Upper lobe of right lung (tissue), 1 donor: ENCODE measurements at regions not wholly inside any gene's neighbourhood (a gene's known extent, or its start where the extent isn't known, plus 50 kb on each side); places are given as distances from the start of the nearest gene placed in this dataset.
"Not testable (repeated sequence)": the region's sequence is repeated elsewhere in the genome, so short reads cannot be mapped to it uniquely, and the experiment has no call there.

Experiments
- ATAC-seq: fragments of 200-7000 bp; cut with Tn5 transposase; one replicate; pipeline ENCODE4 v1.9.1; 2020; ENCODE audit warnings: mild to moderate bottlenecking, moderate library complexity
- DNase-seq: peaks from one replicate; pipeline ENCODE4 v3.0.0-alpha.2; 2020
- H3K27ac ChIP-seq: fragments of 200-600 bp; one replicate; pipeline ENCODE4 v1.8.0; 2022
- H3K27me3 ChIP-seq: fragments of 200-600 bp; one replicate; pipeline ENCODE4 v1.8.0; 2022; ENCODE audit warnings: mild to moderate bottlenecking
- H3K36me3 ChIP-seq: fragments of 200-600 bp; one replicate; pipeline ENCODE4 v1.8.0; 2022
- H3K4me1 ChIP-seq: fragments of 200-600 bp; one replicate; pipeline ENCODE4 v1.8.0; 2022
- H3K4me3 ChIP-seq: fragments of 200-600 bp; one replicate; pipeline ENCODE4 v1.8.0; 2022; ENCODE audit warnings: mild to moderate bottlenecking
- H3K9me3 ChIP-seq: fragments of 200-600 bp; one replicate; pipeline ENCODE4 v1.8.0; 2022
- CTCF ChIP-seq: fragments of 200-600 bp; IDR thresholded peaks from one replicate; pipeline ENCODE4 v1.8.0; 2022; ENCODE audit warnings: antibody characterized with exemption
- intact Hi-C: fragments of 100-400 bp; cut with DNase I; formaldehyde crosslinking; loops from one replicate; pipeline ENCODE4 v1.11.0; 2022
- donor health status: DM: no; HTN: yes; CAD: no; lungs with severe emphysema.

GRCh38 chr4:187504974-187505797 is 490.4 kb upstream of the ZFP42 start:
- no peaks in the 10 kb centered on the region for H3K36me3 ChIP-seq
- no peak overlapping the region for H3K27ac ChIP-seq
- no peaks in the 10 kb centered on the region for H3K27me3 ChIP-seq
- H3K4me3 ChIP-seq = no peak overlapping the region
- intact Hi-C loops = no loop called here
- peak; percentile 62 for DNase-seq
- no peak for TF ChIP-seq CTCF
- ATAC-seq = no peak
- H3K9me3 ChIP-seq = no peaks in the 10 kb centered on the region
- no peaks in the 10 kb centered on the region for H3K4me1 ChIP-seq

GRCh38 chr4:187505798-187506141 is 489.8 kb upstream of the ZFP42 start:
- intact Hi-C loops, H3K4me3 ChIP-seq, H3K27me3 ChIP-seq, ATAC-seq, DNase-seq, H3K36me3 ChIP-seq, H3K9me3 ChIP-seq, H3K27ac ChIP-seq, H3K4me1 ChIP-seq: not testable (repeated sequence)

- ATAC-seq (no peak), DNase-seq (no peak)
- Histone ChIP-seq H3K9me3 (no peaks in the 10 kb centered on the region), H3K27ac (no peak overlapping the region), H3K27me3 (no peaks in the 10 kb centered on the region), H3K36me3 (no peaks in the 10 kb centered on the region), H3K4me3 (no peak overlapping the region), H3K4me1 (no peaks in the 10 kb centered on the region)
- no peak for TF ChIP-seq CTCF
- intact Hi-C loops = no loop called here
Observed at GRCh38 chr4:187516224-187516623, 479.3 kb upstream of the ZFP42 start.

- Histone ChIP-seq H3K4me1 (no peaks in the 10 kb centered on the region), H3K27me3 (no peaks in the 10 kb centered on the region), H3K27ac (no peak overlapping the region), H3K4me3 (no peak overlapping the region), H3K36me3 (no peaks in the 10 kb centered on the region), H3K9me3 (no peaks in the 10 kb centered on the region)
- DNase-seq (no peak), ATAC-seq (no peak)
- intact Hi-C loops = no loop called here
- TF ChIP-seq CTCF = no peak
Observed at GRCh38 chr4:187541666-187542065, 453.9 kb upstream of the ZFP42 start.

- Histone ChIP-seq H3K27ac (no peak overlapping the region), H3K9me3 (no peaks in the 10 kb centered on the region), H3K4me1 (no peaks in the 10 kb centered on the region), H3K27me3 (no peaks in the 10 kb centered on the region), H3K36me3 (no peaks in the 10 kb centered on the region), H3K4me3 (no peak overlapping the region)
- intact Hi-C loops = no loop called here
- ATAC-seq (no peak), DNase-seq (no peak)
- TF ChIP-seq CTCF = no peak
Observed at GRCh38 chr4:187544461-187545053, 451.0 kb upstream of the ZFP42 start.

GRCh38 chr4:187547316-187547715 is 448.3 kb upstream of the ZFP42 start:
- peak; percentile 73 for ATAC-seq

More at GRCh38 chr4:187547316-187547715, 448.3 kb upstream of the ZFP42 start:
- no peaks in the 10 kb centered on the region for H3K4me1 ChIP-seq
- intact Hi-C loops = no loop called here
- no peak for DNase-seq
- H3K36me3 ChIP-seq = no peaks in the 10 kb centered on the region
- no peak overlapping the region for H3K27ac ChIP-seq
- H3K4me3 ChIP-seq = no peak overlapping the region
- H3K27me3 ChIP-seq = no peaks in the 10 kb centered on the region
- no peaks in the 10 kb centered on the region for H3K9me3 ChIP-seq
- no peak for TF ChIP-seq CTCF
